NT2/D1 (cell line): ENCODE measurements at regions not wholly inside any gene's neighbourhood (a gene's known extent, or its start where the extent isn't known, plus 50 kb on each side); places are given as distances from the start of the nearest gene placed in this dataset.

Experiments used
- SUZ12 ChIP-seq: IDR thresholded peaks from 2 replicates; pipeline ENCODE4 v1.6.1; 2011; ENCODE audit not compliant: insufficient read length, insufficient read depth; ENCODE audit errors: extremely low read depth
- YY1 ChIP-seq: IDR thresholded peaks from 2 replicates; pipeline ENCODE4 v1.6.1; 2011; ENCODE audit not compliant: insufficient read length, insufficient read depth
- ZNF274 ChIP-seq: IDR thresholded peaks from 2 replicates; pipeline ENCODE4 v1.6.1; 2011; ENCODE audit warnings: mild to moderate bottlenecking, low read depth, low read length

DNA sequence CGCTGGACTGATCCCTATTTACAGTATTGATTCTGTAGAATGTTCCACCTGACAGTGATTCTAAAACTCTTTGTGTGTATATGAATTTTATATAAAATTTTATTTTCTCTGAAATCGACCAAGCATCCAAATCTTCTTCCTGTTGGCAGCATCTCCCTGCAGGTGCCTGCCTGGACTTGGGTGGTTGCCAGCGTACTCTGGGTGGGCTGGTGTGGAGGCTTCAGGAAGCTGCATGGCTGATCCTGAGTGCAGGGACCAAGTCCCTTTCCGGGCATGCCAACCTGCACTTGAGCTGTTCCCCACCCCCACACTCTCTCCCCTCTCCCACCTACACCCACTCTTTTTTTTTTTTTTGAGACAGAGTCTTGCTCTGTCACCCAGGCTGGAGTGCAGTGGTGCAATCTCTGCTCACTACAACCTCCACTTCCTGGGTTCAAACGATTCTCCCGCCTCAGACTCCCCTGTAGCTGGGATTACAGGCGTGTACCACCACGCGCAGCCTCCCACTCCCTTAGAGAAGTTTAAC is 53.2 kb upstream of the ALKAL2 start:
- TF ChIP-seq SUZ12, result no peak
- TF ChIP-seq YY1, result no peak
- TF ChIP-seq ZNF274, result no peak
